HCT116 (cell line): ENCODE measurements at regions not wholly inside any gene's neighbourhood (a gene's known extent, or its start where the extent isn't known, plus 50 kb on each side); places are given as distances from the start of the nearest gene placed in this dataset.

ENCODE experiments used
- ATAC-seq: fragments of 200-7000 bp; cut with Tn5 transposase; 2 replicates; pipeline ENCODE4 v1.9.1; 2020; ENCODE audit warnings: mild to moderate bottlenecking, moderate library complexity
- BruUV-seq: library from RNA; stranded (reverse); fragments of 400-500 nt; replicated peaks from 2 replicates; lab custom pipeline; 2021; lab: Mats Ljungman, UMichigan
- CTCF ChIA-PET: fragments of 300-600 bp; sonication (Branson Sonifier 250); formaldehyde crosslinking; loops from one replicate; lab custom pipeline; 2021; ENCODE audit warnings: antibody characterized with exemption; lab: Charles Lee
- POLR2A ChIA-PET: fragments of 300-600, 350-600 bp; sonication (Branson Sonifier 250); formaldehyde crosslinking; loops from one replicate; lab custom pipeline; 2021; ENCODE audit warnings: antibody characterized with exemption; lab: Charles Lee
- RAD21 ChIA-PET, 2 experiments: fragments of 300-600 bp; sonication (Branson Sonifier 250); formaldehyde crosslinking; loops; one replicate each; lab custom pipeline; 2023; ENCODE audit warnings: low total read pairs in 2 of 2; ENCODE audit not compliant: uncharacterized antibody in 2 of 2, unreplicated experiment in 2 of 2, low non-redundant PET in 1 of 2; lab: Charles Lee
- DNase-seq: peaks from one replicate; pipeline ENCODE4 v3.0.0-alpha.2; 2010; ENCODE audit warnings: low read depth, low spot score
- H2AFZ ChIP-seq: fragments of 200-600 bp; shearing (Covaris generic), sonication (generic); 2 replicates; pipeline ENCODE4 v1.6.1; 2017; ENCODE audit warnings: low read depth, mixed run types, mixed read lengths, antibody characterized with exemption, low read length; ENCODE audit not compliant: poor library complexity, severe bottlenecking
- H3K27ac ChIP-seq: 2 replicates; pipeline ENCODE4 v1.5.1; 2012; ENCODE audit warnings: low read depth, low read length
- H3K27me3 ChIP-seq: fragments of 200-600 bp; sonication (generic); 2 replicates; pipeline ENCODE4 v1.6.1; 2016; ENCODE audit warnings: mixed run types, low read length, mixed read lengths; ENCODE audit not compliant: insufficient read depth
- H3K36me3 ChIP-seq, 2 experiments: fragments of 200-500 bp in 1 of 2; fragments of 200-600 bp in 1 of 2; sonication (Bioruptor generic) in 1 of 2; sonication (generic) in 1 of 2; 2 replicates each; pipeline versions ENCODE4 v1.5.1 to v1.6.1; 2014 to 2016; ENCODE audit warnings: low read length in 2 of 2, inconsistent platforms in 1 of 2, mixed read lengths in 1 of 2, mixed run types in 1 of 2; ENCODE audit not compliant: insufficient read depth in 2 of 2, control insufficient read depth in 1 of 2
- H3K4me1 ChIP-seq, 2 experiments: fragments of 200-600 bp in 1 of 2; sonication (generic) in 1 of 2; 2 replicates each; pipeline versions ENCODE4 v1.5.1 to v1.6.1; 2012 to 2017; ENCODE audit warnings: low read length in 2 of 2, inconsistent platforms in 1 of 2, mild to moderate bottlenecking in 1 of 2, mixed read lengths in 1 of 2, mixed run types in 1 of 2, moderate library complexity in 1 of 2; ENCODE audit not compliant: insufficient read depth in 2 of 2, control insufficient read depth in 1 of 2
- H3K4me2 ChIP-seq: fragments of 200-600 bp; sonication (generic); 2 replicates; pipeline ENCODE4 v1.6.1; 2017; ENCODE audit warnings: mixed run types, low read length, mixed read lengths
- H3K4me3 ChIP-seq, 2 experiments: fragments of 200-600 bp in 1 of 2; sonication (generic) in 1 of 2; replicated peaks in 1 of 2; 2 replicates each; pipeline ENCODE4 v1.5.1; 2011 to 2016; ENCODE audit warnings: low read length in 2 of 2, control low read depth in 1 of 2, low read depth in 1 of 2, mild to moderate bottlenecking in 1 of 2, mixed read lengths in 1 of 2, mixed run types in 1 of 2
- H3K79me2 ChIP-seq: fragments of 200-600 bp; sonication (generic); 2 replicates; pipeline ENCODE4 v1.6.1; 2017; ENCODE audit warnings: mild to moderate bottlenecking, mixed run types, low read length, moderate library complexity, mixed read lengths; ENCODE audit not compliant: insufficient read depth
- H3K9ac ChIP-seq: fragments of 200-600 bp; sonication (generic); 2 replicates; pipeline ENCODE4 v1.6.1; 2016; ENCODE audit warnings: low read length, mixed read lengths
- H3K9me2 ChIP-seq: fragments of 200-600 bp; sonication (generic), shearing (Covaris generic); 2 replicates; pipeline ENCODE4 v1.6.1; 2017; ENCODE audit warnings: mixed run types, mild to moderate bottlenecking, moderate library complexity; ENCODE audit not compliant: insufficient read depth
- H3K9me3 ChIP-seq, 2 experiments: fragments of 200-500 bp in 1 of 2; fragments of 200-600 bp in 1 of 2; sonication (Bioruptor generic) in 1 of 2; sonication (generic) in 1 of 2; 2 replicates each; pipeline ENCODE4 v1.6.1; 2014 to 2017; ENCODE audit warnings: low read length in 2 of 2, mixed read lengths in 2 of 2, inconsistent platforms in 1 of 2, low read depth in 1 of 2, mild to moderate bottlenecking in 1 of 2, mixed run types in 1 of 2, moderate library complexity in 1 of 2; ENCODE audit not compliant: control insufficient read depth in 1 of 2, insufficient read depth in 1 of 2
- H4K20me1 ChIP-seq: fragments of 200-600 bp; sonication (generic), shearing (Covaris generic); 2 replicates; pipeline ENCODE4 v1.6.1; 2017; ENCODE audit warnings: mixed run types, mild to moderate bottlenecking, moderate library complexity; ENCODE audit not compliant: insufficient read depth
- ATF3 ChIP-seq: IDR thresholded peaks from 2 replicates; pipeline ENCODE4 v1.6.1; 2012
- CEBPB ChIP-seq: IDR thresholded peaks from 2 replicates; pipeline ENCODE4 v1.6.1; 2012; ENCODE audit warnings: low read depth
- EGR1 ChIP-seq: IDR thresholded peaks from 2 replicates; pipeline ENCODE4 v1.6.1; 2012; ENCODE audit warnings: low read depth
- ELF1 ChIP-seq: IDR thresholded peaks from 2 replicates; pipeline ENCODE4 v1.6.1; 2012; ENCODE audit warnings: low read depth, borderline replicate concordance
- EZH2 ChIP-seq: fragments of 200-600 bp; sonication (generic); IDR thresholded peaks from 2 replicates; pipeline ENCODE4 v1.6.1; 2017; ENCODE audit warnings: antibody characterized with exemption, mixed run types
- EZH2phosphoT487 ChIP-seq: fragments of 200-600 bp; IDR thresholded peaks from 2 replicates; pipeline ENCODE4 v1.6.1; 2018; ENCODE audit warnings: antibody characterized with exemption, borderline replicate concordance
- JUND ChIP-seq: IDR thresholded peaks from 2 replicates; pipeline ENCODE4 v1.6.1; 2012
- POLR2AphosphoS5 ChIP-seq: IDR thresholded peaks from 2 replicates; pipeline ENCODE4 v1.6.1; 2011; ENCODE audit warnings: mild to moderate bottlenecking, low read depth, low read length, moderate library complexity
- SIN3A ChIP-seq: IDR thresholded peaks from 2 replicates; pipeline ENCODE4 v1.6.1; 2012; ENCODE audit warnings: low read depth
- SP1 ChIP-seq: IDR thresholded peaks from 2 replicates; pipeline ENCODE4 v1.6.1; 2012; ENCODE audit warnings: low read depth
- SRF ChIP-seq: IDR thresholded peaks from 2 replicates; pipeline ENCODE4 v1.6.1; 2012; ENCODE audit warnings: low read depth
- TCF7L2 ChIP-seq: IDR thresholded peaks from 2 replicates; pipeline ENCODE4 v1.7.0; 2011; ENCODE audit warnings: borderline replicate concordance, inconsistent platforms; ENCODE audit not compliant: insufficient read depth, insufficient read length; ENCODE audit errors: extremely low read depth
- YY1 ChIP-seq: IDR thresholded peaks from 2 replicates; pipeline ENCODE4 v1.6.1; 2011; ENCODE audit warnings: low read length, low read depth, moderate library complexity, mild to moderate bottlenecking; ENCODE audit not compliant: insufficient replicate concordance; ENCODE audit errors: extremely low read depth
- ZFX ChIP-seq: fragments of 450-650 bp; IDR thresholded peaks from 2 replicates; pipeline ENCODE4 v1.6.1; 2017
- ZNF274 ChIP-seq: fragments of 200-500 bp; sonication (Bioruptor generic); IDR thresholded peaks from 2 replicates; pipeline ENCODE4 v1.6.1; 2014; ENCODE audit warnings: mild to moderate bottlenecking, low read depth, low read length, inconsistent platforms
- intact Hi-C: fragments of 100-400 bp; cut with micrococcal nuclease; formaldehyde crosslinking; loops from 2 replicates; pipeline ENCODE4 v1.10.0; 2022
- TF ChIP-seq, protein P1 (sequence below): IDR thresholded peaks from 2 replicates; pipeline ENCODE4 v1.6.1; 2012
- TF ChIP-seq, protein P2 (sequence below): IDR thresholded peaks from 2 replicates; pipeline ENCODE4 v1.6.1; 2011; ENCODE audit warnings: mild to moderate bottlenecking, low read length, moderate library complexity; ENCODE audit not compliant: insufficient replicate concordance; ENCODE audit errors: extremely low read depth

DNA sequence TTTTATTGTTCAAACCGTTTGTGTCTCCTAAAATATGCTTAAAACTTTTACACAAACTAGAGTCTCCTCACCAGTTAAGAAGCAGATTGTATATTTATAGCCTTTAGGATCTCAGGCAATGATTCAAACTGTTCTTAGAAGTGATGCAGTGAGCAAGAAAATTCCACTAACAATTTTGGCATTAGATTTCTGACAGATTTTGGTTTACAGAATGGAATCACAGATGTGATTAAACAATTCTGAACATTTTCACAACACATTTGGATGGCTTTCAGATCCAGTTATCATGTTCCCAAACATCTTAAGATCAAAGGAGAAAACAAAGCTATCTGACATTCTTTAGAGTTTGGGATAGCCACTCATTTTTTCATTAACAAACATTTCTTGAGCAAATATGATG, 181.7 kb upstream of the RIOK2 start (continued):
- TF ChIP-seq, protein P1, sequence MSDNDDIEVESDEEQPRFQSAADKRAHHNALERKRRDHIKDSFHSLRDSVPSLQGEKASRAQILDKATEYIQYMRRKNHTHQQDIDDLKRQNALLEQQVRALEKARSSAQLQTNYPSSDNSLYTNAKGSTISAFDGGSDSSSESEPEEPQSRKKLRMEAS: no peak

GRCh38 chr5:97365163-97365845, 182.3 kb upstream of the RIOK2 start:
- Histone ChIP-seq H2AFZ (no peak overlapping the region), H3K9me2 (no peaks in the 10 kb centered on the region), H3K27ac (no peak overlapping the region), H3K9ac (no peak overlapping the region), H4K20me1 (no peaks in the 10 kb centered on the region), H3K4me2 (no peak overlapping the region), H3K36me3 (no peaks in the 10 kb centered on the region), H3K9me3 (no peaks in the 10 kb centered on the region), H3K27me3 (no peaks in the 10 kb centered on the region)
- ChIA-PET CTCF (no interaction called here), POLR2A (no interaction called here), RAD21 (no interaction called here)
- DNase-seq: no peak
- no TSS peak for BruUV-seq
- TF ChIP-seq POLR2AphosphoS5: no peak
- TF ChIP-seq EZH2: no peak
- TF ChIP-seq EGR1: no peak
- TF ChIP-seq TCF7L2: no peak
- no peak for TF ChIP-seq EZH2phosphoT487
- TF ChIP-seq, all 23 proteins: peak for 0
- no peak for ATAC-seq
- no peaks in the 10 kb centered on the region for H3K4me1 ChIP-seq
- no peak overlapping the region for H3K4me3 ChIP-seq
- intact Hi-C loops: no loop called here
- no peaks in the 10 kb centered on the region for H3K79me2 ChIP-seq

DNA sequence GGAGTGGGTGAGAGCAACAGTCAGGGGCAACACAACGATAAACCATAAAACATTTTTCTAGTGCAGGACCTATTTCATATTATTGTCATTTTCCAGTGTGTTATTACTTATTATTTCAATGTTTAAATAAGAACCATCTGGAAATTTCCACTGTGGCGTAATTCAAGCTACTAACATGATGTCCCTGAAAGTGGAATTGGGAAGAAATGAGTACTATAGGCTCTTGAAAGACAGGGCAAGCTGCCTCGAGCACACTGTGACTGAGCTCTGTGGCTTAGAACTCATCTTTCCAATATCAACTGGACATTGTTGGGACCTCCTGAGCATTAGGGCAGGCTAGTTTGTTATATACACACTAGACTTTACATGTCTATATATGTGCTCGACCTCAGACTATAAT, 182.9 kb upstream of the RIOK2 start:
- Histone ChIP-seq H3K4me1 (no peaks in the 10 kb centered on the region), H4K20me1 (no peaks in the 10 kb centered on the region), H3K27ac (no peak overlapping the region), H3K4me3 (no peak overlapping the region), H3K9me3 (no peaks in the 10 kb centered on the region), H3K27me3 (no peaks in the 10 kb centered on the region), H3K9ac (no peak overlapping the region), H3K36me3 (no peaks in the 10 kb centered on the region), H2AFZ (no peak overlapping the region), H3K9me2 (no peaks in the 10 kb centered on the region), H3K4me2 (no peak overlapping the region), H3K79me2 (no peaks in the 10 kb centered on the region)
- no peak for DNase-seq
- ChIA-PET RAD21 (no interaction called here), CTCF (no interaction called here), POLR2A (no interaction called here)
- BruUV-seq: no TSS peak
- intact Hi-C loops: no loop called here
- no peak for ATAC-seq
- TF ChIP-seq SP1 (no peak), JUND (no peak), EGR1 (no peak), ZFX (no peak), ELF1 (no peak), ATF3 (no peak), SRF (no peak), CEBPB (no peak), EZH2phosphoT487 (no peak), SIN3A (no peak), YY1 (no peak), EZH2 (no peak), ZNF274 (no peak)
- TF ChIP-seq, protein P2, sequence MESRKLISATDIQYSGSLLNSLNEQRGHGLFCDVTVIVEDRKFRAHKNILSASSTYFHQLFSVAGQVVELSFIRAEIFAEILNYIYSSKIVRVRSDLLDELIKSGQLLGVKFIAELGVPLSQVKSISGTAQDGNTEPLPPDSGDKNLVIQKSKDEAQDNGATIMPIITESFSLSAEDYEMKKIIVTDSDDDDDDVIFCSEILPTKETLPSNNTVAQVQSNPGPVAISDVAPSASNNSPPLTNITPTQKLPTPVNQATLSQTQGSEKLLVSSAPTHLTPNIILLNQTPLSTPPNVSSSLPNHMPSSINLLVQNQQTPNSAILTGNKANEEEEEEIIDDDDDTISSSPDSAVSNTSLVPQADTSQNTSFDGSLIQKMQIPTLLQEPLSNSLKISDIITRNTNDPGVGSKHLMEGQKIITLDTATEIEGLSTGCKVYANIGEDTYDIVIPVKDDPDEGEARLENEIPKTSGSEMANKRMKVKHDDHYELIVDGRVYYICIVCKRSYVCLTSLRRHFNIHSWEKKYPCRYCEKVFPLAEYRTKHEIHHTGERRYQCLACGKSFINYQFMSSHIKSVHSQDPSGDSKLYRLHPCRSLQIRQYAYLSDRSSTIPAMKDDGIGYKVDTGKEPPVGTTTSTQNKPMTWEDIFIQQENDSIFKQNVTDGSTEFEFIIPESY: no peak
